GM18519 (cell line): ENCODE measurements at regions not wholly inside any gene's neighbourhood (a gene's known extent, or its start where the extent isn't known, plus 50 kb on each side); places are given as distances from the start of the nearest gene placed in this dataset.

Source experiments
- ATAC-seq: cut with Tn5 transposase; IDR thresholded peaks from one replicate; pipeline ENCODE4 v1.9.1; 2021; ENCODE audit warnings: mild to moderate bottlenecking, moderate library complexity; ENCODE audit not compliant: unreplicated experiment, low FRiP score

- no peak for ATAC-seq
Observed at GRCh38 chr2:145032791-145033190, 512.9 kb upstream of the ZEB2 start.

DNA sequence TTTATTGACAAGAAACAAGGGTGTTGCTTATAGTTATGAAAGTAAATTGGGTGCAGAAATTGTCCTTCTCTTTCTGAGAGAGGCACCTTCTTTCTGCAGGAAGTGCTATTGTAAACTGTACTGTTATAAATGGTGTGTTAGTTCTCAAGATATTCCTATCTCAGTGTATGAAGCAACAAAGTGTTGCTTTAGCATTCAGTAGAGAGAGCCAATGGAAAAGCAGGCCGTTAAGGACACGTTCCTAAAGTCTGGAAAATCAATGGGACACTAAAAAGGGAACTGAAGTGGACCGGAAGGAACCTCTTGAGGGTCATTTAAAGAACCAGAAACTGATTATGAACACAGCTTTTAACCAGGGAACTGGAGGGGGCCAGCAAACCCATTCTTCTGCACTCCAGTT lies 510.0 kb upstream of the ZEB2 start:
- ATAC-seq, result no peak

DNA sequence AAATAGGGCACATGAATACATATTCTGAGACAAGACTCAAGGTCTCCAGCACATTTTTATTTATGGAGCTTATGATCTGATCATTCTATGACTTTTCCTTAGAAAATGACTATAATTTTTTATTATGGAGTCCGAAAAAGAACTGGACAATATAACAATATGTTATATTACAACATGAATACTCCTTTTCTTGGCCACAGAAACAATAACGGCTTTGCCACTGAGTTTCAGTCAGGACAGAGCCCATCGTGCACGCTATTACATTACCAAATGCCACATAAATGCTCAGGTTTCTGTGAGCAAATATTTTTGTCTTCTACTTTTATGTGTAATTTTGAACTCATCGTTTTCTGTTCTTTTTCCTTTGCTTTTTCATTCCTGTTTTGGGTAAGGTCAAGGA lies 509.2 kb upstream of the ZEB2 start:
- ATAC-seq, result no peak

GRCh38 chr2:145028101-145028920 lies 508.4 kb upstream of the ZEB2 start:
- no peak for ATAC-seq

GRCh38 chr2:145026456-145027455 lies 506.8 kb upstream of the ZEB2 start:
- no peak for ATAC-seq

- ATAC-seq, result no peak
Observed at GRCh38 chr2:145025382-145025781, 505.5 kb upstream of the ZEB2 start.

GRCh38 chr2:145023334-145023934 lies 503.5 kb upstream of the ZEB2 start:
- no peak for ATAC-seq

DNA sequence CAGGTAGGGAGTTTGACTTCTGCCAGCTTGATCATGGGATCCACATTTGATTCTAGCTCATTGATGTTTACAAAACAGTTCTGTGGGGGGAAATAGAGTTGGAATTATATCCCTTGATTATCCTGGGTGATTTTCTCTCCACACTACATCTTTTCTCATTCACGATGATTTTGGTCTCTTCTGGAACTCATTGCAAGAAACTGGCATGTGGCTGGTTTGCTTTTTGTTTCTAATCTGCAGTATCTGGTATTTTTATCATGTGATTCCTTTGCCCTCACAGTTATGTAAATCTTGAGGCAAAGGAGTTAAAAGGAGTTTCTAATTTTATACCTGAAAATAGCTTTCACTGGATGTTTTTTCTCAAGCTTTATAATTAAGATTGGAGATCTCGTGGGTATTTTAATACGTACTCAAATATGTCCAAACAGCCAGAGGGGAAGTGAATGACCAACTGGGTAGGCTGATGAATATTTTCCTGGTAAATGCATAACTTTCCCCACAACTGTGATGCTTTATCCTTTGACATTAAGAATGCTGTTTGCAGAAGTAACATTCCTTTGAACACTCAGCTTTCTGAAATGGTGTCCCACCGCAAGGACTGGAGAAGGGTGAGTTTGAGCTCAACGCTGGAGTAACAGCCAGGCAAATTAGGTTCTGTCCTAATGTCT lies 502.9 kb upstream of the ZEB2 start:
- no peak for ATAC-seq

- ATAC-seq, result no peak
Observed at GRCh38 chr2:145021962-145022665, 502.2 kb upstream of the ZEB2 start.

DNA sequence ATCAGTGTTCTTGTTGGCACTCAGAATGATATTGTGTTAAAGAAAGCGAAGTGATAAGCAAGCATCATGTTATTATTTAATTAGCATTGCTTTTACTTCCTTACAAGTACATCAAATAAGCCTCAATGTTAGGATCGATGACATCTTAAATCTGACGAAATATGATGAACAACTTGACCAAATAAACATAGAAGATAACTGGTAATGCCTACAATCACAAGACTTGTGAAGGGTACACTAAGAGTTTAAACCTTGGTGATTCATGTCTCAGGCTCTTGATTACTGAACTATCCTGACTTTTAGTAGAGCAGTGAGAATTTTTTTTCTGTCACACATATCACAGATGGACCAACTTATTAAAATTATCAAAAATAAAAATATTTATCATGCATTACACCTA lies 500.8 kb upstream of the ZEB2 start:
- ATAC-seq, result no peak

DNA sequence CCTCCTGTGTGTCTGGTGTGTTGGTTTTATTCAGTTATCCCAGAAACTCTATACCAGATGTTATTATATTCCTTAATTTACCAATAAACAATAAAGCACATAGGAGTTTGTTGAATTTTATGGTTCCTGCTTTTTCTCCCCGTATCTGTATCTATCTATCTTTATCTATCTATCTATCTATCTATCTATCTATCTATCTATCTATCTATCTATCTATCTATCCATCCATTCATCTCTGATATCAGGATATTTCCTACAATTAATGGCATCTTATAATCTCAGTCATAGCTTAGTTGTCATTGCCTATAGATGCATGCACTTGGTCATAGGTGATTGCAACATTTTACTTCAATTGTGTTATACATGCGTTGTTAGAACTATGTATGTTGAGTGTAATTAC lies 500.2 kb upstream of the ZEB2 start:
- no peak for ATAC-seq

- ATAC-seq, result no peak
Observed at GRCh38 chr2:145018502-145018901, 498.6 kb upstream of the ZEB2 start.

DNA sequence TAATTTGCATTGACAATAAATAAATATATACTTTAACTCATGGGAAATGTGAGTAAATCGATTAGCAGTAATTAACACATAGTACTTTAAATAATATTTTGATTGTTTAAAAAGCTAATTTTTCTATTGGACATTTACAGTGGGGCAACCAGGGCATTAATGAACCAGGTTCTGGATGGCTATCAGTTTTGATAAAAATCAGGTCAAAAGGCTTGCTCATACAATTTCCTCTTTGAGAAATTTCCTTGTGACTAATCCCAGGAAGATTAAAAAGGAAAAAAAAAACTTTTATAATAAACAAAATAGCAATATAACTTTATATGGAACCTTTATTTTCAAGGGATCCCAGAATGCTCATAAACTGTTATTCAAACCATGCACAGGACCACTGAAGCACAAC lies 497.2 kb upstream of the ZEB2 start:
- ATAC-seq, result no peak

DNA sequence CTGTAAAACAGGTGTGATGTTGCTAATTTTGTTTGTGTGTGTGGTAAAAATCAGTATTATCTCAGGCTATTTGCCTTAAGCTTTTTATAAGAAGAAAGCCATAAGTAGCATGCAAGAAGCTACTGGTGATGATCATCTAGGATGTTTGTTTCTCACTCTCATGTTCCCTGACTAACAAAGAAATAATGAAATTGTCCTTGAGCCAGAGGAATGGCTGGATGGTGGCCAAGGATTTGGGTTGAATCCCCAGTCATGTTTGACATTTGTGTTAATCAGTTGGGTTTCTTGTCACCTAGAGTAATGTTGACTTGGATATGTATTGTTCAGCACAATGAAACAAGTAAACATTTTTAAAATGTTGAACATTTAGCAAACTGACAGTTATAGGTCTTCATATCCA lies 496.8 kb upstream of the ZEB2 start:
- no peak for ATAC-seq

- no peak for ATAC-seq
Observed at GRCh38 chr2:145015561-145015960, 495.6 kb upstream of the ZEB2 start.

DNA sequence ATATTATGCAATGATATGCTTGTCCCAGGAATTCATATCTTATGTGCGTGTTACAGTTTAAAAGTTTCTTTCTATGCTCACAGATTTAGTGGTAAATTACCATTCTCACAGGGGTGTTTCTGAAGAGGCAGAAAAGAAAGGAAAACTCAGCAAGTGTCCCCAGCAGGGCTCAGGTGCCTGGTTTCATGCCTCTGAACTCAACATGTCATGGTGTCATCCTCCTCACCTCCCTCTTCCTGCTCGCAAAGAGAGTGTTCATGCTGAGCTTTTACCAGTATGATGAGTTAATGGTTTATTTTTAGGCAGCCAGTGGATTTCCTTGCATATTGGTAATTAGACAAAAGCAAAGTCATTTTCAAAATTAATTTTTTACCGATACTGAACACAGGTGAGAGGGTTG lies 492.9 kb upstream of the ZEB2 start:
- ATAC-seq, result no peak

- no peak for ATAC-seq
Observed at GRCh38 chr2:145012214-145012670, 492.3 kb upstream of the ZEB2 start.

DNA sequence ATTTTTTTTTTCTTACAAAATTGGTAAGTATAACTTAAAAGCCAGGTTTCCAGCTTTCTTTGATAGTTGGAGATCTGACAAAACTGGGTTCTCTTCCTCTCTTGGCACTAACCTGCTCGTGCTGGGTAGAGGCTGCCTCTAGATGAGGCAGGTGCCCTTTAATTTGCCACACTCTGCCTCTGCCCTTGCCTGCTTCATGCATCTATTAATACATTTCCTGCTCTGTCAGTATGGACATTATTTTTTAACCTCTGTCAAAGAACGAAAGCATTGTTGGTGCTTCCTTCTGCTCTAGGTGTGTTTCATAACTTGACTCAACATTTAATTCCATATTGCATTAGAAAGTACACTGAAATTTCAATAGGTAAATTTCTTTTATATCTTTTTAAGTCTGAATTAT lies 490.7 kb upstream of the ZEB2 start:
- no peak for ATAC-seq

DNA sequence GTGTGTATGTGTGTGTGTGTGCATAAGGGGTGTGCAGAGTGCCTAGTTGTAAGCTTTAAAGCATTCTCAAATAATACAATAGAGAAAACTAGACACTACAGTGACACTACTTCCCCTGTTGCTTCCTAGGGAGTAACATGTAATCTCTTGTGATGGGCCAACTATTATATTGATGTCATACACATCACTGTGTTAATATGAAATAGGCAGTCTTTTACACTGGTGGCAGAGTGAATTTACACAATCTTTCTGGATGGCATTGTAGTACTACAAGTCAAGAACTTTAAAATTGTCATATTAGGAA lies 488.0 kb upstream of the ZEB2 start:
- ATAC-seq, result no peak
